ENCODE measurements at regions not wholly inside any gene's neighbourhood (a gene's known extent, or its start where the extent isn't known, plus 50 kb on each side); places are given as distances from the start of the nearest gene placed in this dataset.

DNA sequence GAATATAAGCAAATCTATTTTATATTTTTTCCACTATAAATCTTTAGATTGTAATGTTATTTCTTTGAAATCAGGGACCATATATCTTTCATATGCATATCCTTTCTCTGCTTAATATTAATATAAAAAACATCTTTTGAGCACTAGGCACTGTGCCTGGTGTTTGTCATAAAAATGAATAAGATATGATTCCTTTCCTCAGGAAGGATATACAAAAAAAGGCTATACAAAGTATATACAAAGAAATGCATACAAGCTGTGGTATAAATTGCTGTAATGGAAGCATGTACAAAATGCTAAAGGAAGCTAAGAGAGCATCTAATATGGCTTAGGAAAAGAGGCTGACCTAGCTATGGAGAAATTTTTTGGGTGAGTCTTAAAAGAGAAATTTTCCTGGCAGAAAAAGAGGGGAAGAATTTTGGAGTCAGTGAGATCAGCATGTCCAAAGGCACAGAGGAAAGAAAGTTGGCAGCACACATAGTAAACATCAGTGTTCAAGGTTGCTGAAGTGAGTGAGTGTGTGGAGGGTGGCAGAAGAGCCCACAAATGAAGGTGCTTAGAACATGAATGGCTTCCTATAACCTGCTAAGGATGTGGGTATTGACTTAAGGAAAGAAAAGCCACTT lies 500.0 kb downstream of the SPRY1 start:
- no peak for DNase-seq

DNA sequence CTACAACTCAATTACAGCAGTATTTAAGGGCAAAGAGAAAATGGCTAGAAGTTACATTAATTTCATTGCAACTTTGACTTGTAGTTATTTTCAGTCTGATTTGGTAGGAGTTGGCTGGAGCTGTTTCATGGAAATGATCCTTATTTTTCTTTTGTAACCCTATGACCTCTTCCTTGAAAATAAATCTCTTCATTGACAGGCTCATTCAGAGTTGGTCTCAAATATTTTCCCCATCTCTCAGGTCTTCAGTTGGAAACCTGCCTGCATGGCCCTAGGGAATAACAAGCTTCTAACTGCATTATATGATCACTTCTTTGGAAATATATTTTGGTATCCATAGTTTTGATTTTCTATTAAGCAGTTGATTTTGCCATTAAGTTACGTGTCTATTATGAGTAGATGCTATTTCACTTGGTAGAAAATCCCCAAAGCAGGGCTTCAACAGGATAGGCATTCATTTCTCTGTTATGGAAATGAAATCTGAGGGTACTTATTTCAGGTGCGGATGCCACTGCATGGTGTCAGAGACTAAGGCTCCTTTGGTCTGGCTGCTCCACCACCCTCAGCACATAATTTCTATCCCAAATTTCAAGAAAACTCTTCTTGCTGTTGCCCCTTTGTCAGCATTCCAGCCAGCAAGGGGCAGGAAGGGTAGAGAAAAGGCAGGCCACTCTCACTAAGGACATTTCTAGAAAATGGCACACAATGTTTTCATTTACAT lies 502.5 kb downstream of the SPRY1 start:
- no peak for DNase-seq

DNA sequence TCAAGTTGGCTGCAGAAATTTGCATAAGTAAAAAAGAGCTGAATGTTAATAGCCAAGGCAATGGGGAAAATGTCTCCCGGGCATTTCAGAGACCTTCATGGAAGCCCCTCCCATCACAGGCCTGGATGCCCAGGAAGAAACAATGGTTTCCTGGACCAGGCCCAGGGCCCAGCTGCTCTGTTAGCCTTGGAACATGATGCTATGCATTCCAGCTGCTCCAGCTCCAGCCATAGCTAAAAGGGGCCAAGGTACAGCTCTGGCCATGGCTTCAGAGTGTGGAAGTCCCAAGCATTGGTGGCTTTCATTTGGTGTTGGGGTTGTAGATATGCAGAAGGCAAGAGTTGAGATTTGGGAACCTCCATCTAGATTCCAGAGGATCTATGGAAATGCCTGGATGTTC lies 508.3 kb downstream of the SPRY1 start:
- DNase-seq: no peak

DNA sequence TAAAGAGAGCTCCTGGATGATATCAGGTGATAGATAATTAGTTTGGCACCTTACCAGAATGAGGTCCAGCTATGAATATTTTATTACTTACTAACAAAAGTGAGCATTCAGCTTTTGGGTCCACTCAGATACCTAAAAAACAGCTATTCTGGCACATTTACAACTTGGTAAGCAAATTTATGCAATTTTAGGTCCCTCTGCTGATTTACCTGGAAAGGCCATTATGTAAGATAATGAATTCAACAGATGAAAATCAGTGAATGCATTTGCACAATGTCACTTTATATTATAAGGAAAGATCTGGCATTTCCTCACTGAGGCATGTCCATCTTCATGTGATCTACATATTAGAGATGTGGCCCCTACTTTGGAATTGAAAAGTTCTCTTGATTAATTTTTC lies 517.0 kb downstream of the SPRY1 start:
- no peak for DNase-seq

DNA sequence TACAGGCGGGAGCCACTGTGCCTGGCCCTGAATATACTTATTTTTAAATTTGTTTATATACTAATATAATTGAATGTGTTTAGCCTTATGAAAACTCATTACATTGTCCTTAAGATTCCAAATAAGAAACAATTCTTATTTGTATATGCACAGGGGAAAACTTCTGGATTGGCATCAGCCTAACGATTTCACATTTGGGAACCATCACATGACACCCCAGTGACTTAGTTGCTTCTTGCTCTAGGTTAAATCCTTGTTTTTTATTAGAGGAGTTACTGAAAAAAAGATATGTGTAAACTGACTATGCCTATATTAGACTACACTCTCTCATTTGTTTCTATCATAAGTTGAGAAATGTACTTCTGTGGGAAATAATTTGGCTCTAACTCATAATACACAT lies 520.2 kb downstream of the SPRY1 start:
- no peak for DNase-seq

DNA sequence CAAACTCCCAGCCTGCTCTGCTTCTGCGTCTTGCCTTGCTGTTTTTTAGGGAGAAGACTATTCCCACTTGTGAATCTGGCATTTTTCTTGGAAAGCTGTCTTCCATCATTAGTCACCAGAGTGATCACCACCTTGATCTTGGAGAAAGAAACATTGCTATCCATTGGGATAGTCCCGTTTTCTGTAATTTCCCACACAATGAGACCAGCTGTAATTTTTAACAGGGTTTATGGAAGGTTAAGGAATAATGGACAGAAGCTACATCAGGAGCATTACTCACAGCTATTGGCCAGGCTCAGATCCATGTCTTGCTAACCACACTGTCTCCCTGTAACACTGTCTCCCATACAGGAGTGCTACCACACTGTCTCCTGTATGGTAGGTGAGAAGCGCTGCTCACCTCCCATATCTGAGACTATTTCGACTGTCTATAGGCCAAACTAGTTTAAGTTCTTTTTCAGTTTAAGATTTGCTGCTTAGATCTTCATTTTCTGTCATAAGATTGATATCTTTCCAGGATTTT lies 523.0 kb downstream of the SPRY1 start:
- no peak for DNase-seq

DNA sequence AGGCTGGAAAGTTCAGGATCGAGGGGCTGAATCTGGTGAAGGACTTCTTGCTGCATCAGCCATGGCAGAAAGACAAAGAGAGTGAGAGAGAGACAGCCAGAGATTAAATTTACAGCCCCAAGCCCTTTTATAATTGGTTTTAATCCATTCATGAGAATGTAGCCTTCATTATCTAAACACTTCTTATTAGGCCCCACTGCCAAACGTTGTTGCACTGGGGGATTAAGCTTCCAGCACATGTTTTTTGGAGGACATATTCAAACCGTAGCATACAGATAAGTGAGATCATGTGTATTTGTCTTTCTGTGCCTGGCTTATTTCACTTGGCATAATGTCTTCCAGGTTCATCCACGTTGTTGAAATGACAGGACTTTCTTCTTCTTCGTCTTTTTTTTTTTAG lies 524.7 kb downstream of the SPRY1 start:
- no peak for DNase-seq

DNA sequence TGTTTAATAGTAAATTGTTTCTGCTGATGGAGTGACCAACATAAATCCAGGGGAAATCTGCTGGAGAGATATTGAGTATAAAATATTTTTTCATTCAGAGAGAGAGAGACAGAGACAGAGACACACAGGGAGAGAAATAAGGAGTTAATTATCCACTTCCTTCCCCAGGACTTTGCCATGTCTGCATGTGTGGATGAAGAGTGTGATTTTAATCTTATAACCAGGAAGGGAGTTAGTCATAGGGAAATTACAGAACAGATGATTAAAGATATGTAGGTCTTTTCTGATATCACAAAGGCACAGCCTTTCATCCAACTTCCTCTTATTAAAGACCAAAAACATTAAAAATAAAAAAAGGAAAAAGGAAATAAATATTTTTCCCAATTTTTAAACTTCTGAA lies 526.3 kb downstream of the SPRY1 start:
- no peak for DNase-seq

DNA sequence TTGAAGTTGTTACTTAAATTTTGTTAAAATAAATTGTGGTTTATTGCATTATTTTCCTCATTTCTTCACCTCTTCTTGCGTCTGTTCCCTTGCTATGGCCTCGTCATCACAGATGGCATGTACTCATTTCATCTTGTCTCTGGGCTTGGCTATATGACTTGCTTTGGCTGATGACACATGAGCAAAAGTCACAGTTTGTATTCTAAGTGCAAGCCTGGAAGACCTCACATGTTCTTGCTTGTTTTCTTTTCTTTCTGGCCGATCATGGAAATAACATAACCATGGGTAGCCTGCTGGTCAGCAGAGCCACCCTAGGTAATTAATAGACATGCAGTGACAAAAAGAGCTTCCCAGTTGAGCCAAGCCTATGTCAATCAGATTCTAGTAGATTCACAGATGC lies 527.9 kb downstream of the SPRY1 start:
- no peak for DNase-seq

DNA sequence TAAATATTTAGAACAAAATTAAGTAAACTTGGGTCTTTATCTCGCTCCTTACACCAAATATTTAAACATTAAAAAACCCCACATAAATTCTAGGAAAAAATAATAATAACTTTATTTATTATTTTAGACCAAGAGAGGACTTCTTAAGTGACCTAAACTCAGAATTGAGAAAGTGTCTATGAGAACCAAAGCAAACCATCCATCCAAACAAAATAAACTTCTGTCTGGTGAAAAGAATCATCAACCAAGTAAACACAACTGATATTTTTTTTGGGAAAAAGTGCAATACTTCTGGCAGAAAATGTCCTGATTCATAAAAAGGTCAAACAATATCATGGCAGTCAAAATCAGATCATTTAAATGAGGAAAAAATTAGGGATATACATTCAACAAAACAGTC lies 533.0 kb downstream of the SPRY1 start:
- no peak for DNase-seq

DNA sequence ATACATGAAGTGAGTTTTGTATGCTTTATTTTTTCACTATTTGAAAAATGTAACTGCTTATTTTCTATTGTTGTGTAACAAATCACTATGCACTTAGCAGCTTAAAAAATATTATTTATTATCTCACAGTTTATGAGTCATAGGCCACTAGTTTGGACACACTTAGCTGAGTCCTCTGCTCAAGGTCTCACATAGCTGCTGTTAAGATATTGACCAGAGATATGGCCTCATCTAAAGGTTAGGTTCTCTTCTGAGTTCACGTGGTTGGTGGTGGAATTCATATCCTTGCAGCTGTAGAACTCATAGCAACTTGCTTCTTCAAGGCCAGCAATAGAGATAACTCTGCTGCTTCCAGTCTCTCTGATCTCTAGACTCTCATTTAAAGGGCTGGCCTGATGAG lies 534.4 kb downstream of the SPRY1 start:
- DNase-seq: no peak

DNA sequence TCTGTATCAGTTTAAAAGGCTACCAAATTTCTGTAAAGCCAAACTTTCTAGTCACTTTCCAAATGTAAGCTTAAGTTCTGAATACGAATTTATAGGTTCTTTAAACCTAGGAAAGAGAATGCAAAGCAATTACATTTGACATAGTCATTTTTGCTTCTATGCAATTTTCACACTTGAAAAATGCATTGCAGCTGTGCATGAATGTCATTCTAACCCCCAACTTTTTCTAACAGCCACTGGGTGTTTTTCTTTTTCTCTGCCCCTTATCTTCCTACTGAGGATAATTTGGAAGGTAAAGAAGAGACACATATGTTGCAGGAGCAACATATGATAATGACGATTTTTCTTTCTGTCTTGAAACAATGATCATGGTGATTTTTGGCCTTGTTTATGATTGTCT lies 537.5 kb downstream of the SPRY1 start:
- DNase-seq: no peak

DNA sequence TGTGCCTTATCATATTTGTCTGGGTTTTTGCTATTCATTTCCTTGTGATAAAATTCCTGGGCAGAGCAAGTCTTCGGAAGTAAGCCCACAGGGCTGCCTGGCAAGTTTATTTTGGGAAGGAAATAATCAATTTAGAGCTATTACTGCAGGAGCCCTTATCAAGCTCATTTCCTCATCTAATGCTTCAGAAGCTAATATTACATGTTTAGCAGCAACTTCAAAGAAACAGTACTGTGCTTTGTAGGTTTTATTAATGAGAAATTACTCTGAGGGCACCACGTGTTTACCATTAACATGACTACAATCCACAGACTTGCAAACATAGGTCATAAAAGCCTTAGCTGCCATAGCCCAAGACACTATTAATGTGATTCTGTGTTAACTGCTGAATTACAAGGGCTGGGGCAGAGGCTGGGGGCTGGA lies 540.0 kb downstream of the SPRY1 start:
- no peak for DNase-seq

DNA sequence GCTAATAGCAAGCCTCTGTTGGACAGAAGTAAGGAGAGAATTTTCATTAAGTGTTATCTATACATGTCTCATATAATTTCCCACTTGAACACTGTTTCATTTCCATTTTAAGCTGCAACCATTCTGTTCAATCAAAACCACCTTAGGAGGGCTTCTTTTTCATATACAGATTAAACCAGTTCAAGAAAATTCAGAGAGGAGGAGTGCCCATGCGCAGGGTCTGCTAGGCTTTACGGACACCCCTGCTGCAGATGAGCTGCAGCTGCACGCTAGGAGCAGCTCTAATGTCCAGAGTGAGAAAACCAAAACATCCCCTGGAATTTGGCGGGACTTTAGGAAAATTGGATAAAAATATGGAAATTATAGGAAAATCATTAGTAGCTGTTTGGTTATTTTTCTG lies 541.0 kb downstream of the SPRY1 start:
- no peak for DNase-seq

DNA sequence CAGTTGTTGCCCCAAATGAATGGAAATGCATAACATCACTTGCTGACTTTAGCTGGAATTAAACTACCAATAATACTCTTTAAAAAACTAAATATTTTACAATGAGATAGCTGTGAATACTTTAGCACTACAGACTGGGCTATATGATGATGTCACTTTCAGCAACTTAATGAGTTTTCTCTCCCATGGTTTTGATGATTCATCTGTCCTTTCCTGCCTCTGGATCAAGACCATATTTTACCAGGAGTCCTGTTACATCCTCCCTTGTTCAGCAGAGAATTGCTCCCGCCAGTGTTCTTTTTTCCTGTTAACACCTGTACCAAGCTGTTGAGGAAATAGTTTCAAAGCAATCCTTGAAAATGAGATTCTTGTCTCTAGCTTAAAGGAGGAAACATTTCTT lies 543.0 kb downstream of the SPRY1 start:
- peak; percentile 81 for DNase-seq

DNA sequence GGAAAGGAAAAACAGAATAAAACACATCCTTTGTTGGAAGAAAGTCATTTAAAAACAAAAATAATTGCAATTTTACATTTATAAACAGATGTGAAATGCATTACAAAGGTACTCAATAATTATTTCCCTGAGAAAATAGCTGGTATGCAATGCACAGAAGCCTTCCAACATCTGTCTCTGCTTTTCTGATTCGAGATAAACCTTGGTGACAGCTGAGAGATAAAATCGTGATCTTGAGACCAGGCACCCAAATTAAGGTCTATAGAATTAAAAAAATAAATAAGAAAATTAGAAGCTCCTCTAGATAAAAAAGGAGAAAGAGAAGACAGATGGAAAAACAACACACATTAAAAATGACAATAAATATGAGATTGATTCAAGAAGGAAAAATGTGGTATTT lies 544.0 kb downstream of the SPRY1 start:
- no peak for DNase-seq

DNA sequence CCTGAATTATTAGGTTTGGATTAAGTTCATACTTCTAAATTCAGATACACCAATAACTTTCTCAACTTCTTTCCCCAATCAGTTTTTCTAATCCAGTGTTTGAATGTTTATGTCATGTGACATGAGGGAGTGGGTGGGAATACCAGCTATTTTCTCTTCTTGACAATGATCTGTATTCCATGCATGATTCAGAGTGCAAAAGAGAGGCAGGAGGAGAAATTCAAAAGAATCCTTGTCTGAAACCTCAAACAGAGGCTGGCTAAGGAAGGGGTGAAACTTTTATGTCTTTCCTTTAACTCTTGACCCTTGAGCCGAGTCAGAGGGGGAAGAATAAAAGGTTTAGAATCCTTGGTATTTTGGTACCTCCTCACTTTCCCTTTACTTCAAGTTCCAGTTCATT lies 544.7 kb downstream of the SPRY1 start:
- no peak for DNase-seq

DNA sequence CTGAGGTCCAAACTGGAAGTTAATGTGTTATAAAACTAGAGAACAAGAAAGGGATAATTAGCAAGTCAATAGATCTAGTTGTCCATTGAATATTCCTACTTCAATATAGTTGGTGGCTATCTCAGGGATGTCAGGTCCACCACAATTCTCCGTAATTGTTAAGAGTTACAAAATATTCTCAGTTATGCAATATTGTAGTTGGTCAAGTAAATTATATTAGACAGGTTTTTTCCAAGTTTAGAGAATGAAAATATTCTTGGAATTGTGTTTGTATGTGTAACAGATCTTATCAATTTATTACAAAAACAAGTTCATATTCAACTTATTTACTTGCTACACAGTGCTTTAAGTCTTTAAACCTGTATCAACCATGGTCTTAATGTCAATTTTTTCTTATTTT lies 547.4 kb downstream of the SPRY1 start:
- no peak for DNase-seq

DNA sequence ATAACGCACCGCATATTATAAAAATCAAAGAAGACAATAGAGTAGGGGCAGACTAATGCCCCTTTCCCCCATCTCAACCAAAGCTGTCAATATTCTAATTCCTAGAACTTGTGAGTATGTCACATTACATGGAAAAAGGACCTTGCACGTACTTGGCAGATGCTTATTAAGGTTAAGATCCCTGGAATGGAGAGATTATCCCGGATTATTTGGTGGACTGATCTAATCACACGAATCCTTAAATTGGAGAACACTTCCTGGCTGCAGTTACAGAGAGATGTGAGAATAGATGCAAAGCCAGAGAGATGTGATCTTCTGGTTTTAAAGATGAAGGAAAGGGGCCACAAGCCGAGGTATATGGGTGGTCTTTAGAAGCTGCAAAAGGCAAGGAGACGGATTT lies 548.7 kb downstream of the SPRY1 start:
- no peak for DNase-seq

DNA sequence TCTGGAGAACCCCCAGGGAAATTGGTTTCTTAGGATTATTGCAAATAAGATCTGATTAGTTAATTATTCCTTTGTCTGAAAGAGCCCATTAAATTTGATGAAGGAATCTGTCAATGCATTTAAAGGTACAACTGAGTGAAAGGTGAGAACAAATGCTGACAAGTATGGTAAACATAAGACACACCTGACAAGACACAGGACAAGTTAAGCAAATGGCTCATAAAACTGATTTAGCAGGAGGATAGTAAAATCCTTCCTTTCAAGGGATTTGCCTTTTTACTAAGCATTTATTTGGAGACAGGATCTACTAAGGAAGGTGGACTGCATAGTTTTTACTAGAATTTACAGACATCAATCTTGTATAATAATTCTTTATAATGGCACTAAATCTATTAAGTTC lies 553.9 kb downstream of the SPRY1 start:
- no peak for DNase-seq

DNA sequence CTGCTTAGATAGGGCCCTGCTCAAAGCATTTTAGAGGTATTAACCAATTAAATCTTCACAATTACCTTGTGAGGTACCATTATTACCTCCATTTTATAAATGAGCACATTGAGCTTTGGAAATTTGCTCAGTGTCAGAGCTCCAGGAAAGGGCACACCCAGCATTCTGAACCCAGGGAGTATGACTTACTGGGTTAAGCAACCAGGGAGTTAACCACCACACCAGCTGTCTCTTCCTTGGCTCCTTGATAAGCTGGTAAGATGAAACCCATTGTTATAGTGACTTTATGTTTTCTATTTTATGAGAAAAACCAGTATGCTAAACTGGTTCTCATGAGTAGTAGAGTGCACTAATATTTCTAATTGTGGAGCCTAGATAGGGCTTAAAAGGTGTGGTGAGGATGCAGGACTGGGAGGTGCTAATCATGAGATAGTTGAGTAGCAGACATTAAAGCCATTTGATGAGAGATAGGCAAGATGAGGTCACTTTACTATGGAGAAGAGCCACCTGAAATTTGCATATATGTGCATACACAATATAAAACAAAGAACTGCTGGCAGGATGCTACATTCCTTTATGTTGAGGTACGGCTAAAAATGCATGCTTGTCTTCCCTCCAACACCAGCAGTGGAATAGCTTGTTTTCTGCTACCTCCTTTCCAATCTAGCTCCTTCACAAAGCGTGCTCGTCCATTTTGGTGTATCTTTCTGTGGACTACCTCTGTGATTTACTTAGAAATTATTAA lies 556.1 kb downstream of the SPRY1 start:
- DNase-seq: peak; percentile 75

DNA sequence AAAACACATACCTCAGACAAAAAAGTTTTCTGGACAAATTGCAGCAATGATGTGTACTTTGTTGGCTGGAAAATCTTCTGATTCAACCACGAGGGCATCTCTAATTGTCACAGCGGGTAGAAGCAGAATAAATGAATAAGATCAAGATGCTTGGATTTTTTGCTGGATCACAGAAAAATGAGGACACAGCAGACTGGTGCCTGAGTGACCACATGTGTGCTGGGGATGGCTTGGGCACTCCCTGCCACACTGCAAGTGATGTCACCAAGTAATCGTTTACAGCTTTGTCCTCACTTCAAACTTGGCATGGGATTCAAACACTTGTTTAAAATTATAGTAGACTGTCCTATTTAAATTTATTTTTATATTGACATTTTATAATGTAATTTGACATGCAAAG lies 557.0 kb downstream of the SPRY1 start:
- no peak for DNase-seq

DNA sequence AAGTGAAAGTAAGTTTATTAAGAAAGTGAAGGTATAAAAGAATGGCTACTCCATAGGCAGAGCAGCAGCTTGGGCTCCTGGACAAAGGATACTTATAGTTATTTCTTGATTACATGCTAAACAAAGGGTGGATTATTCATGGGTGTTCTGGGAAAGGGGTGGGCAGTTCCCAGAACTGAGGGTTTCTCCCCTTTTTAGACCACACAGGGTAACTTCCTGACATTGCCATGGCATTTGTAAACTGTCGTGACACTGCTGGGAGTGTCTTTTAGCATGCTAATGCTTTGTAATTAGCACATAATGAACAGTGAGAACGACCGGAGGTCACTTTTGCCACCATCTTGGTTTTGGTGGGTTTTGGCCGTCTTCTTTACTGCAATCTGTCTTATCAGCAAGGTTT lies 557.6 kb downstream of the SPRY1 start:
- DNase-seq: no peak

DNA sequence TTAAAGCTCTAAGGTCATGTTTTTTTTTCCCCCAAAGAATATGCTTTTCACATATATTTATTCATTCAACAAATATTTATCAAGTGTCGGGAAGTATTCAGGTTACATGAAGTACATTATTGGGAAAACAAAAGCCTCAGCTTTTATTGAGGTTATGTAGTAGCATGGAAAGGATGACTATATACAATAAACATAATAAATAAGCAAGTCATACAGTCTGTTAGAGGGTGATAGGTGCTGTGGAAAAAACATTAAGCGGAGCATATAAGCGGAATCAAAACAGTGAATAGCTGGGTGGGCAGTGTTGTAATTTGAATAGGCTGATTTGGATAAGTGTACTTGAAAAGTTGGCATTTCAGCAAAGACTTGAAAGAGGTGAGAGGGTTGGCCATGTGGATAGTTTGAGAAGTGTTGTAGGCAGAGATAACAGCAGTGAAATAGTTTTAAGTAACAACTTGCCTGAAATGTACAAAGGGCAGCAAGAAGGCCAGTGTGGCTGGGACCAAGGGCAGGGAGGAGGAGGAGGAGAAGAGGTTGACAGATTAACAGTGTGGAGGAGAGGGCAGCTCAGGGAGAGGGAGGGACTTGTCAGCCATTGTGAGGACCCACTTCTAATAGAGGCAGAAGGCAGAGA lies 558.7 kb downstream of the SPRY1 start:
- DNase-seq: no peak

All from NCI-H226 (cell line).